ENCODE measurements at regions not wholly inside any gene's neighbourhood (a gene's known extent, or its start where the extent isn't known, plus 50 kb on each side); places are given as distances from the start of the nearest gene placed in this dataset.
A peak's percentile ranks its signal among the peaks of the same experiment; 100 is the strongest.
"Not testable (repeated sequence)": the region's sequence is repeated elsewhere in the genome, so short reads cannot be mapped to it uniquely, and the experiment has no call there.

- DNase-seq = peak; percentile 1
These were observed 135.8 kb downstream of the PLCE1 start for GRCh38 chr10:94129393-94130130.

- DNase-seq = no peak
These were observed 138.2 kb downstream of the PLCE1 start for GRCh38 chr10:94131885-94132284.

GRCh38 chr10:94133239-94133638 is 139.5 kb downstream of the PLCE1 start:
- no peak for DNase-seq

- no peak for DNase-seq
These were observed 144.0 kb downstream of the PLCE1 start for GRCh38 chr10:94137747-94138146.

GRCh38 chr10:94138391-94138790 is 144.7 kb downstream of the PLCE1 start:
- DNase-seq = no peak

GRCh38 chr10:94143261-94143660 is 149.5 kb downstream of the PLCE1 start:
- no peak for DNase-seq

- DNase-seq = no peak
These were observed 152.6 kb downstream of the PLCE1 start for GRCh38 chr10:94146313-94146712.

GRCh38 chr10:94146746-94147145 is 153.0 kb downstream of the PLCE1 start:
- no peak for DNase-seq

GRCh38 chr10:94149702-94150101 is 156.0 kb downstream of the PLCE1 start:
- no peak for DNase-seq

- DNase-seq = no peak
These were observed 156.9 kb downstream of the PLCE1 start for GRCh38 chr10:94150541-94151184.

- DNase-seq = no peak
These were observed 162.1 kb downstream of the PLCE1 start for GRCh38 chr10:94155722-94156271.

- no peak for DNase-seq
These were observed 162.7 kb downstream of the PLCE1 start for GRCh38 chr10:94156453-94156852.

GRCh38 chr10:94165158-94165611 is 171.5 kb downstream of the PLCE1 start:
- not testable (repeated sequence) for DNase-seq

- DNase-seq = no peak
These were observed 178.6 kb downstream of the PLCE1 start for GRCh38 chr10:94172332-94172731.

- no peak for DNase-seq
These were observed 179.9 kb downstream of the PLCE1 start for GRCh38 chr10:94173594-94173993.

- no peak for DNase-seq
These were observed 181.1 kb downstream of the PLCE1 start for GRCh38 chr10:94174838-94175237.

- DNase-seq = no peak
These were observed 184.1 kb downstream of the NOC3L start for GRCh38 chr10:94178475-94179253.

GRCh38 chr10:94180576-94180975 is 182.2 kb downstream of the NOC3L start:
- no peak for DNase-seq

GRCh38 chr10:94183666-94184264 is 179.0 kb downstream of the NOC3L start:
- DNase-seq = no peak

GRCh38 chr10:94186722-94187121 is 176.0 kb downstream of the NOC3L start:
- DNase-seq = no peak

- no peak for DNase-seq
These were observed 170.4 kb downstream of the NOC3L start for GRCh38 chr10:94192333-94192732.

GRCh38 chr10:94192974-94193373 is 169.8 kb downstream of the NOC3L start:
- DNase-seq = no peak

All from occipital lobe (tissue), 1 donor.